Smooth muscle cell (in vitro differentiated cells): ENCODE measurements at regions not wholly inside any gene's neighbourhood (a gene's known extent, or its start where the extent isn't known, plus 50 kb on each side); places are given as distances from the start of the nearest gene placed in this dataset.

Source experiments
- DNase-seq: peaks from one replicate; lab custom pipeline; 2025; ENCODE audit not compliant: unreplicated experiment; lab: John Stamatoyannopoulos, UW
- H2AFZ ChIP-seq: fragments of 200-600 bp; sonication (generic); 2 replicates; pipeline ENCODE4 v1.6.0; 2016; ENCODE audit warnings: antibody characterized with exemption, low read depth, mild to moderate bottlenecking
- H3F3A ChIP-seq: fragments of 200-600 bp; sonication (generic); 2 replicates; pipeline ENCODE4 v1.6.0; 2017; ENCODE audit warnings: antibody characterized with exemption, low read depth
- H3K27ac ChIP-seq: fragments of 200-600 bp; sonication (generic); 2 replicates; pipeline ENCODE4 v1.5.1; 2016; ENCODE audit warnings: low read depth, mild to moderate bottlenecking
- H3K27me3 ChIP-seq: fragments of 200-600 bp; sonication (generic); 2 replicates; pipeline ENCODE4 v1.6.1; 2016; ENCODE audit warnings: low read depth, mild to moderate bottlenecking
- H3K36me3 ChIP-seq: fragments of 200-600 bp; sonication (generic); 2 replicates; pipeline ENCODE4 v1.5.1; 2016; ENCODE audit warnings: low read depth
- H3K4me1 ChIP-seq: fragments of 200-600 bp; sonication (generic); 2 replicates; pipeline ENCODE4 v1.5.1; 2016; ENCODE audit warnings: low read depth
- H3K4me2 ChIP-seq: fragments of 200-600 bp; sonication (generic); 2 replicates; pipeline ENCODE4 v1.6.0; 2016; ENCODE audit warnings: mild to moderate bottlenecking
- H3K4me3 ChIP-seq: fragments of 200-600 bp; sonication (generic); 2 replicates; pipeline ENCODE4 v1.5.1; 2016; ENCODE audit warnings: mild to moderate bottlenecking
- H3K79me2 ChIP-seq: fragments of 200-600 bp; sonication (generic); 2 replicates; pipeline ENCODE4 v1.6.0; 2016; ENCODE audit warnings: low read depth, mild to moderate bottlenecking
- H3K9ac ChIP-seq: fragments of 200-600 bp; sonication (generic); 2 replicates; pipeline ENCODE4 v1.6.0; 2016; ENCODE audit warnings: low read depth
- H3K9me3 ChIP-seq: fragments of 200-600 bp; sonication (generic); replicated peaks from 2 replicates; pipeline ENCODE4 v1.5.1; 2016; ENCODE audit warnings: low read depth
- H4K20me1 ChIP-seq: fragments of 200-600 bp; sonication (generic); 2 replicates; pipeline ENCODE4 v1.6.0; 2016; ENCODE audit warnings: low read depth
- WGBS: methylation state at CpG from one replicate; pipeline ENCODE4 v1.1.7; 2016; ENCODE audit warnings: low lambda C conversion rate; 5-methylcytosine and 5-hydroxymethylcytosine counted together
- TF ChIP-seq, protein P1 (sequence below): fragments of 200-600 bp; sonication (generic); IDR thresholded peaks from 2 replicates; pipeline ENCODE4 v1.5.1; 2017; ENCODE audit warnings: borderline replicate concordance, mild to moderate bottlenecking, antibody characterized with exemption; ENCODE audit not compliant: insufficient read depth, poor library complexity, severe bottlenecking

DNA sequence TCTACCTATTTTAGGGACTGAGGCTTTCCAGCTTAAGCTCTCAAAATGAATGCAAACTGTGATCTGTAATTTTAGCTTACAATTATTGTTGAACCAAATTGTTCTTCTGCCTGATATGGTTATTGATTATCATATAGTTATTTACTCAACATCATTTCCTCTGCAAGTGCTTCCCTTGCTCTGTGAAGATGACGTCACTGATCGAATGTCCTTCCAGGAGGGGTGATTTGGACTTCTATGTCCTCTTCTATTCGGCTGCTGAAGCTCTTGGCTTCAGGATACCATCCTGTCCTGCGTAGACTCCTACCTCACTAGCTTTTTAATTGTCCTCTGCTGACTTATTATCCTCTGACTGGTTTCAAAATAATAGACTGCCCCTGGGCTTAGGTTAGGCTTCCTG is 137.4 kb upstream of the LARGE1 start:
- WGBS: 82% methylated on average over 4 of the region's 4 CpGs
- no peak overlapping the region for H3K4me3 ChIP-seq
- H3K27ac ChIP-seq: no peak overlapping the region
- no peaks in the 10 kb centered on the region for H3K36me3 ChIP-seq
- no peaks in the 10 kb centered on the region for H3K27me3 ChIP-seq
- no peaks in the 10 kb centered on the region for H3K4me1 ChIP-seq
- no peak for DNase-seq
- no peaks in the 10 kb centered on the region for H3K79me2 ChIP-seq
- no peaks in the 10 kb centered on the region for H4K20me1 ChIP-seq
- H3K9ac ChIP-seq: no peak overlapping the region
- no peaks in the 10 kb centered on the region for H3F3A ChIP-seq
- no peak overlapping the region for H2AFZ ChIP-seq
- H3K4me2 ChIP-seq: no peak overlapping the region
- no peaks in the 10 kb centered on the region for H3K9me3 ChIP-seq
- TF ChIP-seq, protein P1, sequence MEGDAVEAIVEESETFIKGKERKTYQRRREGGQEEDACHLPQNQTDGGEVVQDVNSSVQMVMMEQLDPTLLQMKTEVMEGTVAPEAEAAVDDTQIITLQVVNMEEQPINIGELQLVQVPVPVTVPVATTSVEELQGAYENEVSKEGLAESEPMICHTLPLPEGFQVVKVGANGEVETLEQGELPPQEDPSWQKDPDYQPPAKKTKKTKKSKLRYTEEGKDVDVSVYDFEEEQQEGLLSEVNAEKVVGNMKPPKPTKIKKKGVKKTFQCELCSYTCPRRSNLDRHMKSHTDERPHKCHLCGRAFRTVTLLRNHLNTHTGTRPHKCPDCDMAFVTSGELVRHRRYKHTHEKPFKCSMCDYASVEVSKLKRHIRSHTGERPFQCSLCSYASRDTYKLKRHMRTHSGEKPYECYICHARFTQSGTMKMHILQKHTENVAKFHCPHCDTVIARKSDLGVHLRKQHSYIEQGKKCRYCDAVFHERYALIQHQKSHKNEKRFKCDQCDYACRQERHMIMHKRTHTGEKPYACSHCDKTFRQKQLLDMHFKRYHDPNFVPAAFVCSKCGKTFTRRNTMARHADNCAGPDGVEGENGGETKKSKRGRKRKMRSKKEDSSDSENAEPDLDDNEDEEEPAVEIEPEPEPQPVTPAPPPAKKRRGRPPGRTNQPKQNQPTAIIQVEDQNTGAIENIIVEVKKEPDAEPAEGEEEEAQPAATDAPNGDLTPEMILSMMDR: no peak

DNA sequence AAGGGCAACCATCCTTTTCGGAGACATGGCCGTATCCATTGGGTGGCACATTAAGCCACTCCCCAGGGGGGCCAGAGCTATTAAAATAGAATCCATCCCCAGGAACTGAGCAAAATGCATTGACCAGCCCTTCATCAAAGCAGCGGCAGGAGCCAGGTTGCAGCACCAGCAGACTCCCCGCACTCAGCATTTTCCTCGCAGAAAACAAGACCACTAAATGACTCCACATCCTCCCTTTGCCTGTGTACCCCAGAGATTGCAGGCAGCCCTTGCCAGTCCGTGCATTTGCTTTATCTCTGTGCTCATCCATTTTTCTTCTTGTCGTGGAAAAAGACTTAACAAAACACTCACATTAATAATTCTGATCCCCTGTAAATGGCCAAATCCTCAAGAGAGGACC is 144.4 kb upstream of the LARGE1 start:
- Histone ChIP-seq H3K9ac (no peak overlapping the region), H3K27ac (no peak overlapping the region), H3K4me2 (no peak overlapping the region), H2AFZ (no peak overlapping the region), H3F3A (no peaks in the 10 kb centered on the region), H4K20me1 (no peaks in the 10 kb centered on the region), H3K9me3 (no peaks in the 10 kb centered on the region), H3K27me3 (peaks cover 3% of the 10 kb centered on the region), H3K4me1 (no peaks in the 10 kb centered on the region), H3K4me3 (no peak overlapping the region), H3K36me3 (no peaks in the 10 kb centered on the region), H3K79me2 (no peaks in the 10 kb centered on the region)
- no peak for DNase-seq
- 86% methylated on average over 7 of the region's 7 CpGs for WGBS
- TF ChIP-seq, protein P1: no peak

DNA sequence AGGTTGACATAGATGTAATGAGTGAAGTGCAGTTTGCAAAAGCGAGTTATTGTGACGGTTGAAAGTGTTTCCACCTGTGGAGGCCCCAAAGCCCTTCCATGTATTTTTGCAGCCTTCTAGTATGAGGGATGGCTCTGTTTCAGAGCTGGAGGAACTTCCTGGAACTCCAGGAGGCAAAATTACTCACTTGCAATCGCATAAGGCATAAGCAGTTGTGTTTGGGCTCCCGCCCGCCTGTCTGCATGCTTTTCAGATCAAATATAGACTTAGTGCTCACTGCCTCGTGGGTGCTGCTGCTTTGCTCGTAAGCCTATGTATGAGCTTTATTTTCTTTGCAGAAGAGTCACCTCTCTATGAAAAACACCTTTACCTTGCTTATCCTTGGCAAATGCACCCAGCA is 146.8 kb upstream of the LARGE1 start:
- no peaks in the 10 kb centered on the region for H3K36me3 ChIP-seq
- peaks cover 3% of the 10 kb centered on the region for H3K27me3 ChIP-seq
- TF ChIP-seq, protein P1: no peak
- no peaks in the 10 kb centered on the region for H3K4me1 ChIP-seq
- H2AFZ ChIP-seq: no peak overlapping the region
- H3K79me2 ChIP-seq: no peaks in the 10 kb centered on the region
- WGBS: 82% methylated on average over 7 of the region's 7 CpGs
- no peak overlapping the region for H3K27ac ChIP-seq
- H4K20me1 ChIP-seq: no peaks in the 10 kb centered on the region
- H3K4me3 ChIP-seq: no peak overlapping the region
- no peak overlapping the region for H3K9ac ChIP-seq
- no peak overlapping the region for H3K4me2 ChIP-seq
- no peaks in the 10 kb centered on the region for H3K9me3 ChIP-seq
- H3F3A ChIP-seq: no peaks in the 10 kb centered on the region
- no peak for DNase-seq

DNA sequence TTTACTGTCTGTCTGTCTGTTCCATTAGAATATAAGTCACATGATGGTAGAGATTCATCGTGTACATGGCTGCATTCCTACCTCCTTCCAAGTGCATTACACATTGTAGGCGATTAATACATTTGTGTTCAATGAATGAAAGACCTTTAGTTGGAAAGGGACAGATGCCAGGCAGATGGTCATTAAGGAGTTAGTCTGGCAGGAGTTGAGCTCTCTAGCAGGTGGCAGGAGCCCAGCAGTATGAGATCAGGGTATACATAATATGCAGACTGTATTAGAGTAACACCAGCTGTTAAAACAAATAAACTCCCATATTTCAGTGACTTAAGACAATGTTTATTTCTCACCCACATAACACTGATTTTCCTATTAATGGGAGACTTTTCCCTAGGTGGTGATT is 147.7 kb upstream of the LARGE1 start:
- no peak overlapping the region for H3K27ac ChIP-seq
- H3K4me3 ChIP-seq: no peak overlapping the region
- no peaks in the 10 kb centered on the region for H3F3A ChIP-seq
- no peak overlapping the region for H2AFZ ChIP-seq
- H3K4me1 ChIP-seq: no peaks in the 10 kb centered on the region
- H4K20me1 ChIP-seq: no peaks in the 10 kb centered on the region
- WGBS: 67% methylated on average over 2 of the region's 2 CpGs
- no peak overlapping the region for H3K9ac ChIP-seq
- no peak overlapping the region for H3K4me2 ChIP-seq
- peaks cover 3% of the 10 kb centered on the region for H3K27me3 ChIP-seq
- DNase-seq: no peak
- H3K79me2 ChIP-seq: no peaks in the 10 kb centered on the region
- TF ChIP-seq, protein P1: no peak
- H3K9me3 ChIP-seq: no peaks in the 10 kb centered on the region
- no peaks in the 10 kb centered on the region for H3K36me3 ChIP-seq
